GM06990 (cell line): ENCODE measurements at regions not wholly inside any gene's neighbourhood (a gene's known extent, or its start where the extent isn't known, plus 50 kb on each side); places are given as distances from the start of the nearest gene placed in this dataset.
"Not testable (repeated sequence)": the region's sequence is repeated elsewhere in the genome, so short reads cannot be mapped to it uniquely, and the experiment has no call there.

Experiments
- DNase-seq: peaks from one replicate; pipeline ENCODE4 v3.0.0-alpha.2; 2011; ENCODE audit not compliant: insufficient read length; ENCODE audit errors: extremely low read depth
- H3K27me3 ChIP-seq: replicated peaks from 2 replicates; pipeline ENCODE4 v1.6.0; 2011; ENCODE audit warnings: low read length; ENCODE audit not compliant: control insufficient read depth, insufficient read depth
- H3K36me3 ChIP-seq: 2 replicates; pipeline ENCODE4 v1.5.1; 2011; ENCODE audit warnings: low read length; ENCODE audit not compliant: control insufficient read depth, insufficient read depth
- H3K4me3 ChIP-seq: replicated peaks from 2 replicates; pipeline ENCODE4 v1.5.1; 2011; ENCODE audit warnings: low read depth, mild to moderate bottlenecking, control low read depth, low read length
- CTCF ChIP-seq: IDR thresholded peaks from 2 replicates; pipeline ENCODE4 v1.5.1; 2011; ENCODE audit warnings: low read length, control low read depth, mild to moderate bottlenecking, inconsistent platforms; ENCODE audit not compliant: insufficient read depth, poor library complexity, severe bottlenecking

GRCh38 chr5:130762031-130762430 is 403.0 kb downstream of the HINT1 start:
- no peak for DNase-seq
- Histone ChIP-seq H3K4me3 (no peak overlapping the region), H3K36me3 (no peaks in the 10 kb centered on the region), H3K27me3 (no peaks in the 10 kb centered on the region)
- TF ChIP-seq CTCF: no peak

- H3K27me3 ChIP-seq: no peaks in the 10 kb centered on the region
- no peak overlapping the region for H3K4me3 ChIP-seq
- H3K36me3 ChIP-seq: no peaks in the 10 kb centered on the region
- no peak for DNase-seq
- TF ChIP-seq CTCF: no peak
These were observed 406.0 kb downstream of the HINT1 start for GRCh38 chr5:130759061-130759460.

GRCh38 chr5:130747556-130747955 is 417.5 kb downstream of the HINT1 start:
- DNase-seq: no peak
- Histone ChIP-seq H3K27me3 (no peaks in the 10 kb centered on the region), H3K4me3 (no peak overlapping the region), H3K36me3 (no peaks in the 10 kb centered on the region)
- no peak for TF ChIP-seq CTCF

- not testable (repeated sequence) for H3K36me3 ChIP-seq, DNase-seq, H3K27me3 ChIP-seq, H3K4me3 ChIP-seq
These were observed 418.4 kb downstream of the HINT1 start for GRCh38 chr5:130746641-130747040.

- TF ChIP-seq CTCF: no peak
- Histone ChIP-seq H3K36me3 (no peaks in the 10 kb centered on the region), H3K4me3 (no peak overlapping the region), H3K27me3 (no peaks in the 10 kb centered on the region)
- DNase-seq: no peak
These were observed 422.0 kb downstream of the HINT1 start for GRCh38 chr5:130743092-130743491.

- Histone ChIP-seq H3K4me3 (no peak overlapping the region), H3K36me3 (no peaks in the 10 kb centered on the region), H3K27me3 (no peaks in the 10 kb centered on the region)
- DNase-seq: no peak
- no peak for TF ChIP-seq CTCF
These were observed 424.9 kb downstream of the HINT1 start for GRCh38 chr5:130740047-130740569.
